GM20431 (cell line): ENCODE measurements at regions not wholly inside any gene's neighbourhood (a gene's known extent, or its start where the extent isn't known, plus 50 kb on each side); places are given as distances from the start of the nearest gene placed in this dataset.

Experiments
- in situ Hi-C: fragments of 300-500 bp; cut with MseI, MboI; formaldehyde crosslinking; loops from one replicate; pipeline ENCODE4 v1.15.0; 2020; ENCODE audit warnings: low sequenced_read_pairs; ENCODE audit not compliant: unreplicated experiment

DNA sequence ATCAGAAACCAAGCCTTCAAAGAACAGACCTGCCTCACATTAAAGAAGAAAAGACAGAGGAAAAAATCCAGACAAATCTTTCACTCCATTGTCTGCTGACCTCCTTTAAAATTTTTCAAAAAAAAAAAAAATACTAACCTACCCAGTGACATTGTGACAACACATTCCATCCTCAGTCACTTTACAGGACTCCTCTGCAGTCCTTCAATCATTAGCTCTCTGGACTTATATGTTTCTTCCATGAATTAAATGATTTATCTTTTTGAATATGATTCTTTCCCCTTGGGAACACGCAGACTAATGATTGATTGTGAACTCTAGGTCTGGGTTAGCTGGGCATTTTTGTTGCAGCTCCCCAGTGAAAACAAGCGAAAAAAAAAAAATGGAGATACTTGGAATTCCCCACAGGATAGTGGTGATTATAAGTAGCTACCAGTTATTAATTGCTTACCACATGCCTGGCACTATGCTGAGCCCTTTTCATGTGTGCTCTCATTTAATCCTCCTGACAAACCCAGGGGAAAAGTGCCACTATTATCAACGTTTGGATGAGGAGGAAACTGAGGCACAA is 261.3 kb upstream of the NCKAP5 start:
- in situ Hi-C loops = no loop called here

DNA sequence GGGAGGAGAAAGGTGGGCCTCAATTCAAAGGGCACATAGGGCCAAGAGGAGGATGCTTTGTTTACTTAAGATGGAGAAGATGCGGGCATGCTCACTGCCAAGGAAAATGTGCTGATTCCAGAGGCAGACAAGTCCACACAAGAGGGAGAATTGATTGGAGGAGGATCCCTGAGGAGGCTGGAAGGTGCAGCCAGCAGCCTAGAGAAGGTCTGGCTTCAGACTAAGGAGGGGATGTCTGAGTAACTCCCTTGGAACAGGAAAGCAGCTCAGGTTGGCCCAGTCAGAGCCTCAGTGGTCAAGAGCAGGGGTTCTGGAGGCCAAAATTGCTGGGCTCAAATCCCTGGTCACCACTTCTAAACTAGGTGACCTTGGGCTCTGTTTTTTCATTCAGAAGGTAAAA is 265.5 kb upstream of the NCKAP5 start:
- in situ Hi-C loops = no loop called here

DNA sequence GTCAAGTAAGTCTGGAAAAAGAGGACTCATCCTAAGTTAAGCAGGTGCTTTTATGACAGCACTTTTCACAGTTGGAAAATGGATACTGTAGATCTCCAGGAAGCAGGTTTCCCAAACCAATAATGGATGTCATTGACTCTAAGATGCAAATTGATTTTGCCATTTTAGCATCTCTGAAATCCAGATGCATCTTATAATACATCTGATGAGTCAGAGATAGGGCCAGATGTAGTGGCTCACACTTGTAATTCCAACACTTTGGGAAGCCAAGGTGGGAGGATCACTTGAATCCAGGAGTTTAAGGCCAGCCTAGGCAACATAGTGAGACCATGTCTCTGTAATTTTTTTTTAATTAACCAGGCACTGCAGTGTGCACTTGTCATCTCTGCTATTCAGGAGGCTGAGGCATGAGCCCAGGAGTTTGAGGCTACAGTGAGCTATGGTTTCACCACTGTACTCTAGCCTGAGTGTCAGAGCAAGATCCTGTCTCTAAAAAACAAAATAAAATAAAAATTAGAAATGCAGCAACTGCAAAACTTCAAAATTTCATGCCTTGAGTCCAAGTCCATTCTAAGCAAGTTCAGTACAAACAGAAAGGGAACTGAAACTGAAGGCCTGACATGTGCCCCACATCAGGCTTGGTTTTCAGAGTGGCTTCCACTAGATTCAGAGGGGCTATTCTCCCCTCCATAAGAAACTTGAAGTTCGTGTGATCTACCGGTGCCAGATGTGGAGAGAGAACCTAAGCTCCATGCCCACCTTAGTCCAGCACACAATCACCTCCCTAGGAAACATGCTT is 267.8 kb upstream of the NCKAP5 start:
- in situ Hi-C loops = no loop called here

DNA sequence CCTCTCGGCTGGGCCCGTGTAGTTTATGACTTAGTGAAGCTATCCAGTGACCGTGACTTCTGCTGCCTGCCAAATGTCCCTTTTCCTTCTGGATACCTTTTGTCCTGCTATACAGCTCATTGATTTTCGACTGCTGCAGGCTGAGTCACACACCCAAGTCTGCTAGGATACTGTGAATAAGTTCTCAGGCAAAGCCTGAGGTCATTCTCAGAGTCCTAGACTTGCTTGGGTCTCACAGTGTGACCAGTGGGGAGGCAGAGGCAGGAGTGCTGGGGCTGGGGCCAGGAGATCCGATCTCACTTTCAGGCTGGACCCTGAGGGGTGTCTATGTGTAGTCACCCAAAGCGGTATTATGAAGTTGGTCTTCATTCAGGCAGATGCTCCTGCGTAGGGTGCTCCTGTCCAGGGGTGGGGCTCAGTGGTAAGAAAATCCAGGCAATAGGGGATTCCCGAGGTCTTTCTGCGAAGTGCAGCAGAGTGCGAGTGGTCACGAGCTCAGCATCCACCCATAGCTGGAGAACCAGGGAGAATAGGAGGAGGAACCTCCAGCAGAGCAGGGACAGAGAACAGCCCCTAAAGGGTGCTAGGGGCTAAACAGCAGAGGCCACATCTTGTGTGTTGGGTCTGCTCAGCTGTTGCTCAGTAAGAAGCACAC is 268.6 kb upstream of the NCKAP5 start:
- in situ Hi-C loops = no loop called here

DNA sequence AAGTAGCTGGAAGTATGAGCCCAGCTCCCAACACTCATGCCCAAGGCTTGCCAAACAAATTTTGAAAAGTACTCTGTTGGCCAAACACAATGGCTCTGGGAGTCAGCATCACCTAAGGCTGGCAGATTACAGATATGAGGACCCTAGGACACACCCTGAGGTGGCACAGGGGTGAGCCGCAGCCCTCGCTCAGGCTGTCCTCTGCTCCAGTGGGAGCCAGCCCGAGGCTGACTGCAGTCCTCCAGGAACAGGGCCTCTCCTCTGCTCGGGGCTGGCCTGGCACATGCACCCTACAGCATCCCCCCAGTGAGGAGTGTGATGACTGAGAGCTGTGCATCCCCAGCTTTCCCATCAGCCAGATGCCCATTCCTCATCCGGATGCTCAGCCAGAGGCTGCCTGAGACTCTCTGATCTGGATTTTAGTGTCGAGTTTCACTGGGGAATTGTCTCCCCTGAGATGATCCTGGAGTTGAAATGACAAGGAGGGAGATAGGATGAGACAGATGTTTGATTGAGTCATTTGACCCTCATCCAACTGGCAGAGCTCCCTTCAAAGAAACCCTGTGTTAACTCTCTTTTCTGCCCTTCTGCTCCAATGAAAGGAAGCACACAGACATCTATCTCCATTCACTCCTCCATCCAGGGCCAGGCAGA is 269.3 kb upstream of the NCKAP5 start:
- in situ Hi-C loops = no loop called here

DNA sequence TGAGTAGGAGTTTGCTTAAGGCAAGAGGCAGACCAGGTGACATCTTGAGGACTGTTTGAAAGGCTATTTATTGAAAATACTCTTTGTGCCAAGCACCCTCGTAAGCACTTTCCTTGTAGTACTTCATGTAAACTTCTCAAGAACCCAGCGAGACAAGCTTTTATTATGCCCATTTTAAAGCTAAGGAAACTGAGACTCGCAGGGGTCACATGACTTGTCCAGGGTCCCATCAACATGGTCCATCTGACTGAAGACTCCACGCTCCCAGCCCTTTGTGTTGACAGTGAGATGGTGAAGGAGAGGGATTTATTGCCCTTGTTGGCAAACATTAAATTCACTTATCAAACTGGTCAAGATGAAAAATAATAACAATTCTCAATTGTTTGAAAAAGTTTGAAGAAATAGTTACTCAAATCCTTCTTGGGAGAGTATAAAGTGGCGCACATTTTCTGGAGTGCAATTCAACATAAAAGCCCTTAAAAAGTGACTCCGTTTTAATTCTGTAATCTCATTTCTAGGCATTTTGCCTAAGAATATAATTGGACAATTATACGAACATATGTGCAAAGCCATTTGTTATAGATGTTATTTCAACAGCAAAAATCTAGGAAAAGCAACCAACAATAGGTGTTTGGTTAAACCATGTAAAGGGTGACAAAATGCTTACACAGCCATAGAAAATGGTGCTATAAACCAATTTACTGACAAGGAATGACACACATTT is 270.5 kb upstream of the NCKAP5 start:
- in situ Hi-C loops = no loop called here

DNA sequence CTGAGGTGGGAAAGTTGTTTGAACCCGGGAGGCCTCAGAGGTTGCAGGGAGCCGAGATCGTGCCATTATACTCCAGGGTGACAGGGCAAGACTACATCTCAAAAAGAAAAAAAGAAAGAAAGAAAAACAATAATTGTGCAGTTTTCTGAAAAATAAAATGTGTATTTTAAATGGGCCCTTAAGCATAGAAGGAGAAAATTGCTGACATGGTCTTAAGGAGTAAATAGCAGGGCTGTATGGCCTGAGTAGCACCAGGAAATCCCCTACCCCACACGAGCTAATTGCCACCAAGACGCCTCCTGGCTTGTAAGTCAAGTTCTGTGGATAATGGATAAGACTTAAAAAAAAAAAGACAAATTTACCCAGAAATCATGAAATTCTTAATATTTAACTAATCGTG is 271.4 kb upstream of the NCKAP5 start:
- in situ Hi-C loops = no loop called here

DNA sequence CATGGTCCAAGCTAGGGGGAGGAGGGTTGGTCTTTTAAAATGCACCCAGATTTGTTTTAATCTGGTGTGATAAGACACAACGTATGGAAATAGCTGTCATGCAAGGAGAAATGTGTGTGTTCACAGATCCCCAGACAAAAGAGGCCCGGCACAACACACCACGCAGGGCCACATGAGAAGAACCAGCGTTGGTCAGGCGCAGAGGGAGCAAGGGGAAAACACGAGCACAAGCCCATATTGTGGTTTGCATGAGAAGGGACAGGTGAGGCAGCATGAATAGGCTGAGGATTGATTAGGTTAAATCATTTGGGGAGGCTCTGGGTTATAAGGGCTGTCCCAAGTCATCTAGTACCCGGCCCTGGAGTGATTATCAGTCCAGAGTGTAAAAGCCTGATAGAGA is 272.5 kb upstream of the NCKAP5 start:
- in situ Hi-C loops = no loop called here

DNA sequence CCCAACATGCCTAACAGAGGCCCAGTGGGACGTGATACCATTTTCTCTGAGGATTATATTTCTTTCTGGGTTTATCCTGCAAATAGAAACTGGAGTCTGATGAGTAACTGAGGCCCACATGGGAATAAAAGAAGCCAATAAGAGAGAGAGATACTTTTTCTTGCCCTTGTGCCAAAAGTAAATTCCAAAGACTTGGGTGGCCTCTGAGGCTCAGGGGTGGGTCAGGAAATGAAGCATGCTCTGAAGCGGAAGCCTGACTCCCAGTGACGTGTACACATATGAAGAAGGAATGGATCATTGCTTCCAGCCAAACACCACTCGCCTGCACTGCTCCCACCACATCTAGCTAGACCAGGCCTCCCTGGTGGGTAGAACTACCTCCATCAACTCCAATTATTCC is 273.6 kb upstream of the NCKAP5 start:
- in situ Hi-C loops = no loop called here

DNA sequence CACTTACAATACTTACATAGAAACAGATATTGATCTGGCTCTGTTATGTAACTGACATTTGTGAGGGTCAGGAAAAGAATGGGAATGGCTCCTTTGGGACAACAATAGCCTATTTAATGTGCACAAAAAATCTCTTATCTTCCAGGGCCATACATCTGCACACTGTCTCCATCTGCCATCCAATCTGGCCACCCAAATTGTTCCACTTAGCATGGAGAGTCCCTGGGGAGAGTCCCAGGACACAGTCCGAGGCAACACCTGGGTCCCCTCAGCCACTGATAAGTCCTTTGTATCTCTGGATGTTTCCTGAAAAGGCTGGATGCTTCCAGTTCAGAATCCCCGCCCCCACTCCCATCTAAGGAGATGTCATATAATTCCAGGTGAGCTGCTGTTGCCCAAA is 274.2 kb upstream of the NCKAP5 start:
- in situ Hi-C loops = no loop called here

DNA sequence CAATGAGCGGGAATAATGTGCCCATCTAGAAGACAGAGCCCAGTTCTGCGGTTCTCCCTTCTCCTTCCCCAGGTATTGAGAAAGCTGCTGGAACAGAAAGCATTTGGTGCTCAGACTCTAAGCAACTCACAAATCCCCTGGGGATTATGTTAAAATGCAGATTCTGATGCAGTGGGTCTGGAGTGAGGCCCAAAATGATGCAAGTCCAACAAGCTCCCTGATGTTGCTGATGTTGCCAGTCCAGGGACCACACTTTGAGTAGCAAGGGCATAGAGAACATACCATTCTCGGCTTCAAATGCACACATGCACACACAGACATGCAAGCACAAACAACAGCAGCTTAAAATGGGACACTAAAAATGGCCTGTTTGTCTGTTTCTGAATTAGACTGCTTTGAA is 274.8 kb upstream of the NCKAP5 start:
- in situ Hi-C loops = no loop called here

DNA sequence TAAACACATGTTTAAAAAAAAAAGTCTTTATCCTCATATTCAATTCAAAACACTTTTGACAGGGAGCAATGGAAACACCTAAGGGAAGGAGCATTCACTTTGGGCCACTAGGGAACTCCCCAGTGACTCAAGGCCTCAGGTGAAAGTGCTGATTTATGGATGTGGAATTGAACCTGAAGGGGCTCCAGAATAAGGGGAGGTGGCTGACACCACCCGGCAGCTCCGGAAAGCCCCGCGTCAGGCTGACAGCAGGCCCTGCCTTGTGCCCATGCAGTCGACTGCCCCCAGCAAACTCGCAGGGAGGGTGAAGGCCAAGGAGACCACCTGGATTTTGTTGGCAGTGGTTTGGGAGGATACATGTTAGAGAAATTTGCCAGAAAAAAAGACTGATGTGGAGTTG is 275.3 kb upstream of the NCKAP5 start:
- in situ Hi-C loops = no loop called here

DNA sequence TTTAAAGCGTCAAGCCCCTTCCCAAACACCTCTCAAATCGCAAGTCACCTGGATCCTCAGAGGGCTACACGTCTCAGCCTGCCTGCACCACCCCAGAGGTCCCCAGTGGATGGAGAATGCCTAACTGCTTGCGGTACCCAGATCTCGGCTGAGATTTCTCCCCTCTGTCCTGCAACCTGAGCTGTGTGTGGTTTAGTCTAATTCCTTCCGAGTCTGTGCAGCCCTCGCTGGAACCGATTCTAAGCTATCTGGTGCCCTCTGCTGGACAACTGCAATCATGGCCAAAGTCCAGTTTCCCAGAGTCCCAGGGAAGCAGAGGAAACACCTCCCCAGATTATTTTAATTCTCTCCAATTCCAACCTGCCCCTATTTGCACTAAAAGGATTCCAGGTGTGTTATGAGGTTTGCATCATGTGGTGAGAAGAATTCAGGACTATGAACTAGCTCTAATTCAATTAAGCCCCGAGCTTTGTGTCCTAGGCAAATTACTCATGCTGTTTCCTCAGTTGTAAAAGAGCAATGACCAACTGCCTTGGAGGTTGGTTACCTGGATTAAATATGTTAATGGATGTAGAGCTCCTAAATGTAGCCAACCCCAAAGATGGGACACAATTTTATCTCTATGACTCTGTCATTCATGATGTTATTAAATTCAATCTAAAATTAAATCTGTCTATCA is 276.1 kb upstream of the NCKAP5 start:
- in situ Hi-C loops = no loop called here

DNA sequence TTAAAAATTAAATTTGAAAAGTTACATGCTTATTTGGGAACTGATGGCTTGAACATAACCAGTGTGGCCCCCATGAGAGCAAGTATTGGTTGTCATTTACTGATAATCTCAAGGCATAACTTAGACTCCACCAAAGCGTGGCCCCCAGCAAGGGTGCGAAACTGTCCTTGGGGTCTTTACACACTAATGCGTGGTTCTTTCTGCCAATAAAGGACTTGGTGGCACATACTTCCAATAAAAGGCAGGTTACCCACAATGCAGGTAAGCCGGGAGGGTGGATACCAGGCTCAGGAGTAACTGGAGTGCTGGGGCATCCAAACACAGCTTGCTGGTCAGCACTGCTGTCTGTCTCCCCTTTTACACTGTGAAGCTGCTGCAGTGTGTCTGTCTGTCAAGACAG is 278.2 kb upstream of the NCKAP5 start:
- in situ Hi-C loops = no loop called here

DNA sequence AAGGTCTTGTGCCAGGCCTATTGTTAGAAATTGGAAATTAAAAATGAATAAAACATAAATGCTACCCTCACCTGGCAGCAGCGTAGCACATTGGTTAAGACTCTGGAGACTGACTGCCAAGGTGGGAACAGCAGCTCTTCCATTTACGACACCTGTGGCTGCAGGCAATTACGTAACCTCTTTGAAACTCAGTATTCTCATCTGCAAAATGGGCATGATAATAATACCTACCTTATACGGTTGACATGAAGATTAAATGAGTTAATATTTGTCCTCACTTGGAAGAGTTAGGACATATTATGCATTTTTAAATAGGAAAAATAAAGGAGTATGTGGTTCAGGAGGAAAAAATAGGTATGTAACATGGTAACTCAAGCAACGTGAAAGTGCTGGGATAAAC is 279.3 kb upstream of the NCKAP5 start:
- in situ Hi-C loops = no loop called here

DNA sequence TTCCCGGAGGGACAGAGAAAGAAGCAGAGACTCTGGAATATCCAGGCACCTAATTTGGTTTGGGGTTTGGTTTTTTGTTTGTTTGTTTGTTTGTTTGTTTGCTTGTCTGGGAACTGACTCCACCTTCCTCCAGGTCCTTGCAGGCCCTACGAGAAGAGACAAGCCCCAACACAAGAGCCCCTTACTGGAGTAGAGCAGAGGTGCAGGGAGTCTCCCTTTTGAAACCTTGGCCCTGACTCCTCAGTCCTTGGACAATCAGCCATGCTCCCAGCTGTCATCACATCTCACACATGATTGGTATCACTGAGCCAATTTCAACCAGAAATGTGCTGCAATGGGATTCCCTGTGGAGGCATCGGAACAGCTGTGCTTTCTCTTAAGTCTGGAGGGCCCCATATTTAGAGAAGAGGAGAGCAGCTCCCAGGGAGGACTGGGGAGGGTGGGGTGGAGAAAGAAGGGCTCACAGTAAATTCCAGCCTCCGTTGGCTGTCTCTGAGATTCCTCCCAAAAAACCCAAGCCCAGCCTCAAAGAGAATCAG is 279.9 kb upstream of the NCKAP5 start:
- in situ Hi-C loops = no loop called here

DNA sequence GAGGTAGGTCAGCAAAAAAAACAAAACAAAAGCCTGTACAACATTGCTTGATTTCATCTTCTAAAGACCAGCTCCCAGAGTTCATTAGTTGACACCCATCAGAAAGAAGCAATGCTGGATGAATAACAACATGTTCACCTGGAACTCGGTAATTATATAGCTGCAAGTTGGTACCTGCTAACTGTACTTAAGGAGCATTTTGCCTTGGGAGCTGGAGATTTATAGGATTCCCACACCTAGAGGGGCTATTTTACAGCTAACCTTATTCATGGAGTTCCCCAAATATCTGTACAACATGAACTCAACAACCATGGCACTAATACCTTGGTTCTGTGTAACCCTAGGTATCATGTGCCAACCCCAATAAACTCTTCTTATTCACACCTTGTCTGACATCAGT is 281.1 kb upstream of the NCKAP5 start:
- in situ Hi-C loops = no loop called here

DNA sequence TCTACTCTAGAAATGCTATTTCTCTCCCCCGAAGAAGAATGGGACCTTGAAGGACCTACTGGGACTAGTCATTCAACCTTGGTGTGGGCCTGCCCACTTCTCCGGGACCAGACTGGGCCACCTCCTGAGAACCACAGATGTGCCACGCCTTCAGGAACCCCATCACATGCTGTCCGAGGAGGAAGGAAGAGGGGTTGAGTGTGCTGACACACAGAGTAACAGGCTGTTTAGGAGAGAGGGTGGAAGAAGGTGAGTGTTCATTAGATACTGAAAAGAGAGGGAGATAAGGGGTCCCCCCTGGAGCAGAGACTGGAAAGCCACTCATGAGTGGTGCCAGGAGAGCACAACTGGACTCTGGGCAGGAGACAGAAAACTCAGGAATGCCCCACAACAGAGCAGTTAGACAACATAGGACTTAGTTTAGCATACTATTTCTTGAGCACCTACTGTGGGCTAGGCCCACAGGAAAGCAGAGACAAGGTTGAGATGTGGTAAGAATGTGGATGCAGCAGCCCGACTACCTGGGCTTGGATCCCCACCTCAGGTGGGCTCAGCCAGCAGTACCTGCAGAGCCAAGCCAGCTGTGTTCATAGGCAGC is 286.4 kb upstream of the NCKAP5 start:
- in situ Hi-C loops = no loop called here

DNA sequence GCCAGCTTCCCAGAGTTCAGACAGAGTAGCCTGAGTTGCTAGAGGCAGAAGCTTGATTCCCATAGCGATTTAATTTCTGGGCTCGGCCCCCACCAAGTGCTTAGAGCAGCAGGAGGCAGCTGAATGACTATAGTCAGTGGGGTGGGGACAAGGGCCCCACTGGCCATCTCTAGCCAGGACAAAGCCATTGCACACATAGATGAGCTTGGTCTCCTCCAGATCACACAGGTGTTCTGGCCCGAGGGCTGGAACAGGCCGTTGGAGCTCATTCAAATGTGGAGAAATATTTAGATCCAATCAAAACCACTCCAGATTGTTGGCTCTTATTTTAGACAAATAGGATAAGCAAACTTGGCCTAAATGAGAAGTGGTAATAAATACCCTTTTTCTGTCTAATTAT is 287.3 kb upstream of the NCKAP5 start:
- in situ Hi-C loops = no loop called here
